Stimulated activated CD4-positive, alpha-beta T cell treated with anti-CD3 and anti-CD28 coated beads, Interleukin-12 subunit alpha, Interleukin-12 subunit beta, amount 100 ng/mL, for 24 hours (primary cell): ENCODE measurements at regions not wholly inside any gene's neighbourhood (a gene's known extent, or its start where the extent isn't known, plus 50 kb on each side); places are given as distances from the start of the nearest gene placed in this dataset.
A peak's percentile ranks its signal among the peaks of the same experiment; 100 is the strongest.

Experiments used
- DNase-seq, 2 experiments: peaks; one replicate each; pipeline ENCODE4 v3.0.0-alpha.2; 2020; ENCODE audit warnings: low read depth in 2 of 2

GRCh38 chr2:59921743-59922142 lies 631.7 kb downstream of the BCL11A start:
- no peak for DNase-seq

GRCh38 chr2:59920961-59921360 lies 632.5 kb downstream of the BCL11A start:
- no peak for DNase-seq

- DNase-seq: no peak
These were observed 633.1 kb downstream of the BCL11A start for GRCh38 chr2:59920307-59920706.

DNA sequence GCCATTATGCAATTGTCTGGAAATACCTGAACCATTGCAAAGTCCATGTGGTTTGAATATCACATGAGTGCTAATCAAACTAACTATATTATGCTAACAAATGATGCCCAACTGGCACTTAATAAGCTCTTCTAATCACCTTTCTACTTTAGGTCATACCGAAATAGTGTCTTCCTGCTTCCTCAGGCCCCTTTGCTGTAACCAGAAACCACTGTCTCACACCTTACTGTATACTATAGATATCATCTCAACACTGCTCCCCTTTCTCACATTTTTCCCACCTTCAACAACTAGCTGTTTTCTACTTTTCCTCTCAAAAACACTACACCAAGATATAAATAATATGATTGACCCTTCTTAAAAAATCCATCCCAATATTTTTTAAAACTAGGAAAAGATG lies 633.9 kb downstream of the BCL11A start:
- no peak for DNase-seq

GRCh38 chr2:59912042-59912441 lies 641.4 kb downstream of the BCL11A start:
- no peak for DNase-seq

GRCh38 chr2:59910166-59910565 lies 643.3 kb downstream of the BCL11A start:
- no peak for DNase-seq

GRCh38 chr2:59909147-59909546 lies 644.3 kb downstream of the BCL11A start:
- DNase-seq: no peak

- DNase-seq: no peak
These were observed 647.7 kb downstream of the BCL11A start for GRCh38 chr2:59905731-59906130.

DNA sequence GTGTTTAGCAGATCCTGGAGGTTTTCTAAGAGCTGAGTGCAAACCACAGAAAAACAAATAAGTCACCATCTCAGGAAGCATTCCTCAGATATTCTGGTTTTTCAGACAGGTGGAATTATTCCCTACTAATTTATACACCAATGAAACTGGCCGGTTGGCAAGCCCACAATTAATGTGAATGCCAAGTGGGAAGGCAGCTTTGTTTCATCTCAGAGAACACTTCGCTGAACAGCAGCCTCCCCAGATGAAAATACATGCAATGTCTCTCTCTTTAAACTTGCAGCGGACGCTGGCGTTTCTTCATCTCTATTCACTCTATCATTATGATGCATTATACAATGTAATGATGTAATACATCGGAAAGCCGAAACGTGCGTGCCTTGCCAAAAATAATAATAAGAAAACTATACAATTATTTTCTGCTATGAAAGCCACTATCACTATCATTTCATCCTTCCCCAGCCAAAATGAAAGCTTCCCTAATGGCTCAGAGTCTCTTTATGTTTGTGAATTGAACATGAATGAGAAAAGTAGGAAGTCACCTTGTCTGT lies 649.4 kb downstream of the BCL11A start:
- no peak for DNase-seq

DNA sequence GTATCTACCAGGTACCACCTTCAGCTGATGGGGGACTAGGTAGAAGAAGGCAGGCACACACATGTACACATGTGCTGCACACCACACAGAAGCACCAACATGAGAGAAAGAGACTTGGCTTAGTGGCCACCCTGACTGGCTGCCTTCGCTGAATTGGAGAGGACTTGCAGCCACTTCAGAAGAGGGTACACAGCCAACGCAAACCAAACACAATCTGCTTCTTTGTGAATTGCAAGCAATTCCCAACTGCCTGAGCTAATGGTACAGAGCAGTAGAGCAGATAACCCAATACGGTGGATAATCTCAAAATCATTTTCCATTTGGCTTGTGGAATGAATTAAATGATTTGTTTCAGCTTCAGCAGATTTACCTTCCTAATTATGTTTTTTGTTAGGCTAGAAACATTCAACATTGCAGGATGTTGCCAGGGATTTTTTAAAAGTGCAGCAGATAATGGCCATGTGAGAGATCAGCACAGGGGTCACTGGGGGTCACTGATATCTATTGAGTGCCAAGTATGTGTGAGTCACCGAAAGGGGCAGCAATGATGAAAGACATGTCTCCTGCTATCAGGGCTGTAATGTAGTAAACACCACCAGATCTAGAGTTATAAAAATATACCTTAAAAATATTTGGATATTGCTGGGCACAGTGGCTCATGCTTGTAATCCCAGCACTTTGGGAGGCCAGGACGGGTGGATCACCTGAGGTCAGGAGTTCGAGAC lies 652.6 kb downstream of the BCL11A start:
- DNase-seq: no peak

DNA sequence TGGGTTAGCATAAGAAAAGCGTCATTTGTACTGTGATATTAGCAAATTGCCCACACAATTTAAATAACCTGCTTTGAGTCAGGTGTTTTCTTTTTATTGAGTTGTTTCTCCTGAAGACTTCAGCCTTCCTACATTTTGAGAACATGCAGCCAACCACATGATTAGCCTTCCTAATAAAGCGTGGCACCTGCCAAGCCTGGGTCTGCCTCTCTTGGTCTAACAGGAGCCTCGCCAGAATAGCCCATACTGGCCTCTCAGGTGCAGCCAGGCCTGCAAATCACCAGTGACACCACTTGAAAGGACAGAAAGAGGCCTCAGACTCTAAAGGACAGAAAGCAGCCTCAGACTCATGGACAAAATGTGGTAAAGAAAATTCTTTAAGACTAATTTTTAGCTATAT lies 653.8 kb downstream of the BCL11A start:
- no peak for DNase-seq

DNA sequence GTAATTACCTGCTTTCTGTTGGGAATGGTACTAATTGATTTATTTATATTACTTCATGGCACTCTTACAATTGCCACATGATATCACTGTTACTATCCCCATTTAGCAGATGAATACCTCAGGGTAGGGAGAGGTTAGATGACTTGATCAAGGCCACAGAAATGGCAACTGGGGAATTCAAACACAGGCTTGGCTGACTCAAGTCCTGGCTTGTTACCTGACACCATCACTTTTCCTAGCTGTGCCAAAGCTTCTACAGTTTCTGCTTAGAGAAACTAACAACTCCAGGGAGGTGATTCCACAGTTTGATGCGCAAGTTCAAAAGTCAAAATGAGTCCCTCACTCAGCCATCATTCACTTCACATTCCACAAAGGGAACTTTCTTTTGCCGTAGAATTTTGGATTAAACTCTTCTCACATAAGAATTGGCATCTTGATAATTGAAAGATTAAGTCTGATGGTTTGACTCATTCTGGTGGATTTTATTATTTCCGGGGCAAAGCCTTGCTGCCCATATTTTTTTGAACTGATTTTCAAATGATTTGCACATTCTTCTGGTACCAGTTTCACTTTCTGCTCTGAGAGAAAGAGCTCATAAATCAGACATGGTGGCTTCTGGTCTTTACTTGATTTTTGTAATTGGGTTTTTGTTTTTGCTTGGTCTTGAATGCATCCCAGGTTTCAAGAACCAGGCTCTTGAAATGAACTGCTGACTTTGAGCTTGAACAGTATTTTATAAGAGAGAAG lies 656.8 kb downstream of the BCL11A start:
- DNase-seq: no peak

DNA sequence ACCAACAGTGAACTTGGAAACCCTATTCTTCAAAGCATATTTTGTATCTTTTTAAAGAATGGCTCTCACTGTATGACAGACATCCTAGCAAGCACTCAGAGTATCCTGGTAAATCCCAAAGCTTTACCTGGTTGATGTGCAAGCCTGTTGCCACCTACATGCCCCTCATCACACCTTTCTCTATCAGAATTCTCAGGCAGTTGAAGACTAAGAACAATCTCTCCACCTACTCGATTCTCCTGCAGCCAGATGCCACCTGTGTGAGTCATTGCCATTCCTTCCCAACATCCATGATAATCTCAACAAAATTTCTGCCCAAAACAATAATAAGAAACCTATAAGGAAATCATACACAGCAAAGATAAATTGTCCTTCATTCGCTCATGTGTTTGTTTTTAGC lies 659.8 kb downstream of the BCL11A start:
- no peak for DNase-seq

DNA sequence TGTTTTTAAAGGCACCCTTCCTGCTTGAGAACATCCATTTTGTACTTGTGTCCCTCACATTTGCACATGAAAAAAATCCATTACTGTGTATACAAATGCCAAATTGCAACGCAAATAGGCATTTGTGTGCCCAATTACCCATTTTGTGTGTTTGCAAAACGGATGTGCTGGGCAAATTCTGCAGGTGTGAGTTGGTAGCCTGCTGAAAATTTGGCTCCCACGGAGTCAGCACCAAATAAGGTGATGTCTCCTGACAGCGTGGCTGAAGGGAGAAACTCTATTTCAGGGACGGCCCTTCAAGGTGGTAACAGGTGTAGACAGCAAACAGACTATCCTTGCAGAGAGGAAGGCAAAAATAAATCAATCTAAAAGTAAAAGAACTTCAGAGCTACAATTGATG lies 661.1 kb downstream of the BCL11A start:
- no peak for DNase-seq

DNA sequence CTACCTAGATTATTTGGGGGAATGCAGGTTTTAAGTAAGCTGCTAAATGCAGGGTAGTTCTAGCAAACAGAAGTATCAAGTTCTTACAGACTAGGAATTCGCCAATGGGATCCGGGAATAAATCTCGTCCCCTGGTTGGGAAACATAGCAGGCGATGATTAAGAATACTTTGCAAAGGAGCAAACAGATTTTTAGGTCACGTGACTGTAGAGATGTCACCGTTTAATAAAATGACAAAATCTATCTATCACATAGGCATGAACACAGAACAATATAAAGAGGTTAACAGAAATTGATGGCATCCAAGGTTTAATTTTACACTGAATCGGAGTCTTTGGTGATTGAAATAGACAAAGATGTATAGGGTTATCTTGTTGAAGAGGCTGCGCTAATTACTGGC lies 664.1 kb downstream of the BCL11A start:
- DNase-seq: no peak

- DNase-seq: no peak
These were observed 664.7 kb downstream of the BCL11A start for GRCh38 chr2:59888706-59889105.

DNA sequence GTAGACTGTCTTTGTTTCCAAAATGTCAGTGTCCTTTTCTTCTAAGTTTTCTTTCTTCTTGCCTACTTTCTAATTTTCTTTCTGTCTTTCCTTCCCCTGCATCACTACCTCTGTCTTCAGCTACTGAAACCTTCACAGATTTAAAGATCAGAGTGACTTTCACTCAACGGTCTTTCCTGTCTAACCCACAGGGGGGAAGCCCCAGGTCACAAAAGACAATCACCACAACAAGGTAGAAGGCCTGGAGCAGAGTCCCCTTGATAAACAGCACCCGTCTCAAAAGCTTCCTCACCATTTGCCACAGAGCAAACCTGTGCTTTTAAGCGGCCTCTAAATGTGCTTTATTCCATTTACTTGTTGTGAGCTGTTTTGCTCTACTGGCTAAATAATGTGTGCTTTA lies 665.4 kb downstream of the BCL11A start:
- DNase-seq: peak in 1 of 2 experiments; percentile 20

DNA sequence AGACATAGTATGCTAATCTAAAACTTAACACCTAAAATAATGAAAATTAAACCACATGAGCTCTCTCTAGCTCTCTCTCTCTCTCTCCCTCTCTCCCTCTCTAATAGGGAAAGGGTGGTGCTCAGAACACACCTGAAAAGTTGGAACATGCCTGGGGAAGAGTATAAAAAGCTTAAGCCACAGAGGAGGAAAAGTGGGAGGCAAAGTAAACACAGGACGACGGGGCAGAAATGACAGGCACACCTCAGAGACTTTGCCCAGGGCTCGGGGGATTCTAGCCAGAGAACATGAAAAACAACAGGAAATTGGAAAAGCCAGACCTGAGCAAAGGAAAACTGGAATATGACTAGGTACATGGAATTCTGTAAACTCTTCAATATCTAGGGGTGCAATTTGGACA lies 666.1 kb downstream of the BCL11A start:
- no peak for DNase-seq

- no peak for DNase-seq
These were observed 666.7 kb downstream of the BCL11A start for GRCh38 chr2:59886759-59887158.

DNA sequence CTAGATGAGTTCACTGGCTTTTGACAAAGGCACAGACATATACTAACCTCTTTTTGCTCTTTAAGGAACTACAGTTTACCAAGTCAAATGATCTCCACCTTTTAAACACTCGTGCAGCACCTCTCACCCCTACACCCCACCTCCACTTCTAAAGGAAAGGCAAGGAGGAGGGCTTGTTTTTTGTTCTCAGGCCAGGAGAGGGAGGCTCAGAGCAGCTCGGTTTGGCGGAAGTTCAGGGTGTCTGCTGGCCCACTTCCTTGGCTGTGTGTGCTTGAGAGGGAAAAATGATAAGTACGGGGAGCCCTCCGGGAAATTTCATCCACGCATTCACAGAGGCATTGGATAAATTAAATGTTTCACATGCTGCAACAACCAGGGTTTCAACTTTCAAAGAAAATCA lies 667.9 kb downstream of the BCL11A start:
- DNase-seq: no peak

GRCh38 chr2:59884166-59884565 lies 669.3 kb downstream of the BCL11A start:
- no peak for DNase-seq

DNA sequence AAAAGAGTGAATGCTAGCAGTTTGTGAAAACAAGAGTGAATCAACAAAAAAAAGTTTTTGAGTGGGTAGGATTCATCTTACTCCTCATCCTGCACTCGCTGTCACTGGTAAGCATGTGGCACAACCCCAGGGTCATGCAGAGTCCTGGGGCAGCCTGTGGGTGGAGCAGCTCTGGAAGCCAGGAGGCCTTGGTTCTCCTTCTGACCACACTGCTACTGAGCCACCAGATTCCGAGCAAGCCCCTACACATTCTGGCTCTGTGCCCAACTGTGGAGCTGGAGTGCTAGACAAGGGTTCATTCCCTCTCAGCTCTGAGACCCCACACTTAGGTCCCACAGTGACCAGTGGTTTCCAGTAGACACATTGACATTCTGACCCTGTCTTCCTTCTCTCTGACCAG lies 670.6 kb downstream of the BCL11A start:
- DNase-seq: no peak

DNA sequence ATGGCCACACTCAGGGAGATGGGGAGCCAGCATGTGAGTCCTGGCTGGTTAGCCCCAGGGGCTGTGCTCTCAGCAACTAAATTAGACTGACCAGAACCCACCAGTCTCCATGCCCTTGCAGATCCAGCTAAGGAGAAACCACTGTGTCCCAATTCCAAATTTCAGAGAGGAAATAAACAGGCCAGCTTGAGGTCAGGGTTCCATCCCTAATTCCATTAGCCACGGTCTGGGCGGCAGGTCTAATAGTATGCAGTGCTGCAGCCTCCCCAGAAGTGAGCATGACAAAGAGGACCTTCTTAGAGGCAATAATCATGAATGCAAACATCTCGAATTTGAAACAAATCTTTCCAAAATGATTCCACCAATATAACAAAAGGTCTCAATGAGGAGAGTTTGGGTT lies 671.2 kb downstream of the BCL11A start:
- DNase-seq: no peak
